ENCODE measurements at regions not wholly inside any gene's neighbourhood (a gene's known extent, or its start where the extent isn't known, plus 50 kb on each side); places are given as distances from the start of the nearest gene placed in this dataset.

GRCh38 chr17:53058031-53058430 lies 764.7 kb upstream of the KIF2B start:
- no peak for TF ChIP-seq REST (IDR thresholded peaks at IDR 0.05)
- TF ChIP-seq, protein P1, sequence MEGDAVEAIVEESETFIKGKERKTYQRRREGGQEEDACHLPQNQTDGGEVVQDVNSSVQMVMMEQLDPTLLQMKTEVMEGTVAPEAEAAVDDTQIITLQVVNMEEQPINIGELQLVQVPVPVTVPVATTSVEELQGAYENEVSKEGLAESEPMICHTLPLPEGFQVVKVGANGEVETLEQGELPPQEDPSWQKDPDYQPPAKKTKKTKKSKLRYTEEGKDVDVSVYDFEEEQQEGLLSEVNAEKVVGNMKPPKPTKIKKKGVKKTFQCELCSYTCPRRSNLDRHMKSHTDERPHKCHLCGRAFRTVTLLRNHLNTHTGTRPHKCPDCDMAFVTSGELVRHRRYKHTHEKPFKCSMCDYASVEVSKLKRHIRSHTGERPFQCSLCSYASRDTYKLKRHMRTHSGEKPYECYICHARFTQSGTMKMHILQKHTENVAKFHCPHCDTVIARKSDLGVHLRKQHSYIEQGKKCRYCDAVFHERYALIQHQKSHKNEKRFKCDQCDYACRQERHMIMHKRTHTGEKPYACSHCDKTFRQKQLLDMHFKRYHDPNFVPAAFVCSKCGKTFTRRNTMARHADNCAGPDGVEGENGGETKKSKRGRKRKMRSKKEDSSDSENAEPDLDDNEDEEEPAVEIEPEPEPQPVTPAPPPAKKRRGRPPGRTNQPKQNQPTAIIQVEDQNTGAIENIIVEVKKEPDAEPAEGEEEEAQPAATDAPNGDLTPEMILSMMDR (IDR thresholded peaks at IDR 0.05) = no peak
- TF ChIP-seq RAD21 (conservative IDR thresholded peaks at IDR 0.05 in 1 of 2, IDR thresholded peaks at IDR 0.05 in 1 of 2) = no peak
- TF ChIP-seq JUNB (IDR thresholded peaks at IDR 0.05) = no peak
- TF ChIP-seq RCOR1 (IDR thresholded peaks at IDR 0.05; ENCODE audit: low read depth, low read length) = no peak
- TF ChIP-seq MAX (IDR thresholded peaks at IDR 0.05) = no peak
- TF ChIP-seq MAZ (IDR thresholded peaks at IDR 0.05; ENCODE audit: borderline replicate concordance, low read depth, low read length) = no peak
- TF ChIP-seq KDM1A (IDR thresholded peaks at IDR 0.05; ENCODE audit: low read depth) = no peak
- TF ChIP-seq ELK1 (IDR thresholded peaks at IDR 0.05; ENCODE audit: low read depth, low read length) = no peak

All from A549 (cell line).